Frontal cortex (tissue), 3 donors: ENCODE measurements at regions not wholly inside any gene's neighbourhood (a gene's known extent, or its start where the extent isn't known, plus 50 kb on each side); places are given as distances from the start of the nearest gene placed in this dataset.
"Not testable (repeated sequence)": the region's sequence is repeated elsewhere in the genome, so short reads cannot be mapped to it uniquely, and the experiment has no call there.

Experiments
- DNase-seq, 2 donors: peaks; one replicate each; pipeline ENCODE4 v3.0.0; 2012; ENCODE audit warnings: low spot score in 2 of 2
- FAIRE-seq: peaks from 2 replicates; lab custom pipeline; 2012; peaks lifted over from hg19 to GRCh38; lab: Jason Lieb, UNC
- donor health status: control.
- donor health status: control.
- donor health status: control.

- FAIRE-seq, DNase-seq: not testable (repeated sequence)
These were observed 223.6 kb upstream of the DLGAP1 start for GRCh38 chr18:4678685-4679084.

DNA sequence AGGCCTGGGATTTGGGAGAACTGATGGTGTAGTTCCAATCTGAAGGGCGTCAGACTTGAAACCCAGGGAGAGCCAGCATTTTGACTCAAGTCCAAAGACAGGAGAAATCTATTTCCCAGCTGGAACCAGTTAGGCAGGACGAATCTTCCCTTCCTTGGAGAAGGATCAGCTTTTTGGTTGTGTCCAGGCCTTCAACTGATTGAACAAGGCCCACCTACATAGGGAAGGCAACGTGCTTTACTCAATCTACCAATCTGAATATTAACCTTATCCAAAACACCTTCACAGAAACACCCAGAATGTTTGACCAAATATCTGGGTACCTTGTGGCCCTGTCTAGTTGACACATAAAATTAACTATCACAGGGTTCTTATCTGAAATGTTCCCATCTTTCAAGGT is 221.9 kb upstream of the DLGAP1 start:
- FAIRE-seq: no peak
- DNase-seq: no peak

- FAIRE-seq: no peak
- DNase-seq: no peak
These were observed 217.1 kb upstream of the DLGAP1 start for GRCh38 chr18:4672162-4672561.

GRCh38 chr18:4658804-4659203 is 203.7 kb upstream of the DLGAP1 start:
- DNase-seq (no peak), FAIRE-seq (no peak)

DNA sequence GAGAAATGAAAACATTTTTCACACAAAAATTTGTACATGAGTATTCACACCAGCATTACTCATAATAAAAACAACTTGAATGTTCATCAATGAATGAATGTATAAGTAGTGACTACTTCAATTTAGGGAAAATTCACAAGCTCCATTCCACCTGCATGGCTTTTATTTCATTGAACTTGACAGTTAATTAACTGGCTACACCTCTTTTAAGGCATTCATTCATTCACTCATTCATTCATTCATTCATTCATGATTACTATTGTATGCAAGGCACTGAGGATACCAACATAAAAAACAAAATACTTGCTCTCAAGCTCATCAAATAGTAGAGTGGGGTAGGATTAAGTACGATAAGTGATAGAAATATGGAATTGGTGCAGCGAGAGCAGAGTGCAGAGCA is 198.3 kb upstream of the DLGAP1 start:
- FAIRE-seq (no peak), DNase-seq (no peak)

DNA sequence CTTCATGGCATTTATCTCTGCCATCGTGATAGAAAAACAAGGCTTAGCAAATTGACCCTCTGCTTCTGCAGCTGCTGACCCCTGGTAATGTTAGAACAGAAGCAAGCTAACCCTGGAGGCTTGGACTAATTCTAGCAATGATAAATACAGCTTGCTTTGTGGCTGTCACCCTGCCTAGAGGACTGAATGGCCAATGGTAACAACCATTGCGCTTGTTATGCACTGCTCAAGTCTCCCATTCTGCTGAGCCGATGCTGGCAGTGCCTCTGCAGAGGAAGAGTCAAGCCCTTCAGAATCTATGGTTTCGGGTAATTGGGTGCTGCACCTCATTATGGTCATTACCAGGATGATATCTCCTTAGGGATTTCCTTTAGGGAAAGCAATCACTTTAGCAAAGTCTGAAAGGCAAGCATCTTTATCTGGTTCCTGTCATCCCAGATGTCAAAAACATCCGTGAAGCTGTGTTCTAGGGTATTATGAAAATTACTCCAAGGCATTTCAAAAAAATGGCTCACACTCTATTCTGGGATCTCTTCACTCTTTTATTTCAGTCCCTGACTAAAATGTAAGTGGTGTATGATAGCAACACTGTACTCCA is 186.8 kb upstream of the DLGAP1 start:
- no peak for FAIRE-seq

DNA sequence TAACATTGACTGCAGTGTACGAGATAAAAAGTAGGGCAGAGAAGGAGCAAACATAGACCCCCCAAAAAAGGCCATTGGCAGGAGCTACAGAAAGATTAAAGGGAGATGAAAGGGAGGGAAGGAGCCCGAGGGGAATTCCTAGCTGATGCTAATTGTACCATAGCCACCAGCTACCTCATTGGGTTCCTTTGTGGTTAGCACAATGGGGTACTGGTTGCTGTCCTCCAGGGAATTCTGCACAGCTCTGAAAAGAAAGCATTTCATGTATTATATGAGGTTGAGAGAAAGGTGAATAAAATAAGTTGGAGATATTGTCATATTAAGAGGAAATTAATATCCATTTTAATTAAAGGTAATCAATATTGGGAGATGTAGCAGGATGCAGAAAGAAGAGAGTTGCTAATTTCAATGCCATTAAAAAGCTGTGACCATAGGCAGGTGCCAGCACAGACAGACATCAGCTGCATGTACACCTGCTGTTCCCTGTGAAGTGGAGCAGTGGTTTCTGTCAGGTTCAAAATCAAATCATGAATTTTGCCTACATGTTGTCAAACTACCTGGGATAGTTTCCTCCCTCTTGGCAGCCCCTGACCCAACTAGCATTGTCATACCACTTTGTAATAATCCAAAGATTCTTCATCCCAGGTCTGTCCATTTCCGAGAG is 185.4 kb upstream of the DLGAP1 start:
- DNase-seq (no peak), FAIRE-seq (no peak)

More for the DNA sequence above, 186.8 kb upstream of the DLGAP1 start:
- no peak for DNase-seq

DNA sequence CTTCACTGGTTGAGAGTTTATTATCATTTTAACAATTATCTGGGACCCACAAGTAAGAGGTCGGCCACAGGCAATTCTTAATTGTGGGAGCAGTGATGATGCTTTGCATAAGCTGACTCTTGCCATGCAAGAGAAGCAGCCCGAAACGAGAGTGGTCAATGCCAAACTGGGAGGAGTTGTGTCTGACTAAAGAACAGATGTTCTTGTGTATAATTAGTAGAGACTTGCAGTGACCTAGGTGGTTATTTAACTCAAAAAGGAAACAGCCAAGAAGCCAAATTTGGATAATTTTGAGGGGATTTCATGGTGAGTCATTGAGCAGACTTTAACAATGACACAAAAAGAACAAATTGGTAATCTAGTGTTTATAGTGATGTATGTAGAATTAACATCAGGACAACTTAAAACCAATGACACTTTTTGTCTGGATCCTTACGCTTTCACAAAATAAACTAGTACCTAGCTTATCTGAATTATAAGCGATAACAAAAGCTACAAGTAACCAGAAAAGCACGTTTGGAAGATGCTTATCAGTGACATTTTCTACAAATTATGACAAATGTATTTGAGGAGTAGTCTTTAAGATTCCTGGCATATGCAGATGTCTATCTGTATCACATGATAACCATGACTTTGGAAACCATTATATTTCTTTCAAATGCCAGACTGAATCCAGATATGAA is 184.7 kb upstream of the DLGAP1 start:
- DNase-seq (no peak), FAIRE-seq (no peak)

DNA sequence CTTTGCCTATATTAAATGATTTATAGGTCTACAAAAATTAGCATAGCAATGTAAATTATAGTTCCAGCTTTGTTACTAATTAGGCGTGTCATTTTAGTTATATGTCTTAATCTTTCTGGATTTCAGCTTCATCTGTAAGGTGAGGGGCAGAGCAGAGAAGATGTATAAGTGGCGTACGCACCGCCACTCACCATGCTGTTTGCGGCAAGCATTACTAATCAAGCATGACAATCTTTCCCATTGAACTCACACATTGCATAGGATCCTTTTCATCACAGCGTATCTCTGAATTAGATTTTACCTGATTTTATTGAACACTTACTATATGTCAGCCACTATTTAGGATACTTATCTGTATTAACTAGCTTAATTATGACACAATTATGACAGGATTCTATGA is 183.6 kb upstream of the DLGAP1 start:
- DNase-seq: no peak
- no peak for FAIRE-seq

DNA sequence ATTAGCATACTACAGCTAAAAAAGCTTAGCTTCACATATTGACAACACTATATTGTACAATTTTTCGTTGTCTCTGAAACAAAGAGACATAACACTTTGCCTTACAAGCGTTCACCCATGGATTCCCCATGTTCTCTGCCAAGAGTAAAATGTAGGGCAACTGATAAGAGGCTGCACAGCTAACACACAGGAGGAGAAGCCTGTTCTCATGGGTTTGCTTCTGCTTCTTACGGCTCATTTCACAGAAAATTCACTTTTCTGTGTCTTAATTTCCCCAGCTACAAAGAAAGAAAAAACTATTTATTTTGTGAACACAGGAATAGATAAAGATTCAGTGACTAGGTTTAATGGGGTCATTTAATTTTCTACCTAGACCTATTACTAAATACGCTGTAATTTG is 182.8 kb upstream of the DLGAP1 start:
- DNase-seq (no peak), FAIRE-seq (no peak)

DNA sequence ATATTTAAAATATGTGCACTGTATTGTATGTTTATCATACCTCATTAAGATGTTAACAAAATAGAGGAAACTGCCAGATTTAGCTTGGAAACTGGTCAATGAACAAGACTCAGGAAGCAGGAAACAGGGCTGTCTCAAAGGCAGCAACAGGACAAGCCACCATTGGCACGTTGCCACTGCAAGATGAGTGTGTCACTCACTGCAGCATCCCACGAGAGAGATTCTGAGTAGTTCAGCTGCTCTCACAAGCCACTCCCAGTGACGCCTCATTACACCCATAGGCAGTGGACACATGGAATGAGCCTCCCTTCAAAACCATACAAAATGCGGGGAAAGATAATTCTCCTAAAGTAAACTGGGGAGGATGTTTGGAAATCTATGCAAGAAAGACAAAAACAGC is 181.9 kb upstream of the DLGAP1 start:
- no peak for FAIRE-seq
- no peak for DNase-seq

- FAIRE-seq (no peak), DNase-seq (no peak)
These were observed 176.1 kb upstream of the DLGAP1 start for GRCh38 chr18:4631239-4631638.

GRCh38 chr18:4605212-4605611 is 150.1 kb upstream of the DLGAP1 start:
- DNase-seq: no peak

GRCh38 chr18:4603955-4604354 is 148.8 kb upstream of the DLGAP1 start:
- DNase-seq (no peak), FAIRE-seq (no peak)

More at GRCh38 chr18:4605212-4605611, 150.1 kb upstream of the DLGAP1 start:
- no peak for FAIRE-seq

GRCh38 chr18:4599312-4599711 is 144.2 kb upstream of the DLGAP1 start:
- no peak for DNase-seq

GRCh38 chr18:4597301-4597700 is 142.2 kb upstream of the DLGAP1 start:
- DNase-seq: no peak
- FAIRE-seq: no peak

More at GRCh38 chr18:4599312-4599711, 144.2 kb upstream of the DLGAP1 start:
- no peak for FAIRE-seq

- no peak for FAIRE-seq
- no peak for DNase-seq
These were observed 138.8 kb upstream of the DLGAP1 start for GRCh38 chr18:4593895-4594294.

- DNase-seq: no peak
- no peak for FAIRE-seq
These were observed 138.4 kb upstream of the DLGAP1 start for GRCh38 chr18:4593459-4593858.

DNA sequence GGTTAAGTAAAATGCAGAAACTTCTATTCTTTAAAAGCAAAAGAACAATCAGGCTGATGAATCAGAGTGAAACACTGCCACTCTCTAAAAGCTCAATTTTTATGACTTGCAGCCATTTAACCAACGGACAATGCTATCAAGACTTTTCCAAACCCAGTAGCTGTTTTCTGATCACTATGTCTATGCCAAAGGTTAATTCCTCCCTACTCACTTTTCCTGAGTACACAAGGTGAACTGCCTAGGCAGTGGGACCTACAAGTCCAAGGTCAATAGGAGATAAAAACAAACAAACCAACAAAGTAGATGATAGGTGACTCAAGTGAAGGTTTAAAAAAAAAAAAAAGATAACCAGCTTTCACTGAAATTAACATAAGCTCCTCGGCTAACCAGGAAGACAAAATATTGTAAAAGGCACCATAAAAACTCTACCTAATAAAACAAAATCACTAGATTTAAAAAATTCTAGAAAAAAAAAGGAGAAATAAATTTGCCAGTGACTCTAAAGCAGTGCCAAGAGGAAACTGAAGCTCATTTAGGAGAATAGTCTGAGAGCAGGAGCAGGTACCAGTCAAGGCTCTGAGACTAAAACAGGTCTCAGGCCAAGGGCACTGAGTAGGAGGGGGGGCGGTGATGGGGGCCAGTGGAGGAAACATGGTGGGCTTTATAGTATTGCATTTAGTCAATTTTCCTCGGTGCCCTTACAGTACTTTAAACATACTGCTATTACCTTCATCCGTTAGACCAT is 134.1 kb upstream of the DLGAP1 start:
- no peak for FAIRE-seq
- DNase-seq: no peak

- FAIRE-seq (no peak), DNase-seq (no peak)
These were observed 132.1 kb upstream of the DLGAP1 start for GRCh38 chr18:4587204-4587603.

DNA sequence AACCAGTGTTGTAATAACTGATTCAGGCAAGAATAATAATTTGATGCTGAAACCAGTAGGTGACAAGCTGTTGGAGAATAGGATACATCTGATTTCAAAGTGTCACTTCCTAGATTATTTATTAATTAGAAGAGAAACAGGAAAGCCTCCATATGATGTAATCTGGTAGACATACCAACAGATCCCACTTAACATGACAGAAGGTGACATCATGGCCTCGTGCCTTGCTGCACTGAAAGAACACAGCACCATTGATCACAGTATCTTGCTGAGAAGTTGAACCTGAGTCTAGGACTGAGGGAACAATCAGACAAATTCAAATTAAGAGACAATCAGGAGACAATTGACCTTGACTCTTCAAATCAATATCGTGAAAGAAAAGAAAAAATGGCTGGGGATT is 131.6 kb upstream of the DLGAP1 start:
- DNase-seq: no peak

More for the DNA sequence above, 131.6 kb upstream of the DLGAP1 start:
- no peak for FAIRE-seq
